Suprapubic skin (tissue), 4 donors: ENCODE measurements at regions not wholly inside any gene's neighbourhood (a gene's known extent, or its start where the extent isn't known, plus 50 kb on each side); places are given as distances from the start of the nearest gene placed in this dataset.

Experiments
- DNase-seq, 2 donors: peaks; one replicate each; pipeline ENCODE4 v3.0.0-alpha.2; 2019; ENCODE audit warnings: low spot score in 2 of 2
- H3K27ac ChIP-seq: fragments of 200-600 bp; sonication (generic); one replicate; pipeline ENCODE4 v1.5.1; 2019
- H3K27me3 ChIP-seq: fragments of 200-600 bp; sonication (generic); one replicate; pipeline ENCODE4 v1.5.1; 2019
- H3K36me3 ChIP-seq: fragments of 200-600 bp; sonication (generic); one replicate; pipeline ENCODE4 v1.5.1; 2019
- H3K4me1 ChIP-seq: fragments of 200-600 bp; sonication (generic); one replicate; pipeline ENCODE4 v1.5.1; 2019
- H3K4me3 ChIP-seq: fragments of 200-600 bp; sonication (generic); one replicate; pipeline ENCODE4 v1.5.1; 2019; ENCODE audit warnings: mild to moderate bottlenecking
- H3K9me3 ChIP-seq: fragments of 200-600 bp; sonication (generic); one replicate; pipeline ENCODE4 v1.5.1; 2019
- EP300 ChIP-seq: sonication (generic); formaldehyde crosslinking; IDR thresholded peaks from one replicate; pipeline ENCODE4 v1.6.1; 2017; ENCODE audit warnings: antibody characterized with exemption
- POLR2A ChIP-seq, 2 donors: fragments of 450-650 bp; IDR thresholded peaks; one replicate each; pipeline ENCODE4 v1.6.1; 2017; ENCODE audit warnings: antibody characterized with exemption in 2 of 2, mild to moderate bottlenecking in 2 of 2, moderate library complexity in 2 of 2
- POLR2AphosphoS5 ChIP-seq, 3 donors: sonication (generic); formaldehyde crosslinking; IDR thresholded peaks; one replicate each; pipeline ENCODE4 v1.6.1; 2017; ENCODE audit warnings: antibody characterized with exemption in 3 of 3
- WGBS: methylation state at CpG from one replicate; pipeline ENCODE4 v1.1.5; 2018; 5-methylcytosine and 5-hydroxymethylcytosine counted together
- TF ChIP-seq, protein P1 (sequence below), 2 donors: fragments of 200-600 bp in 1 of 2; fragments of 450-650 bp in 1 of 2; sonication (generic) in 1 of 2; IDR thresholded peaks; one replicate each; pipeline ENCODE4 v1.5.1; 2016 to 2019; ENCODE audit warnings: antibody characterized with exemption in 2 of 2, mild to moderate bottlenecking in 1 of 2, moderate library complexity in 1 of 2

GRCh38 chr20:24735263-24735662, 213.8 kb upstream of the CST7 start:
- Histone ChIP-seq H3K36me3 (no peaks in the 10 kb centered on the region), H3K9me3 (no peaks in the 10 kb centered on the region), H3K27ac (no peak overlapping the region), H3K4me1 (no peaks in the 10 kb centered on the region), H3K27me3 (no peaks in the 10 kb centered on the region), H3K4me3 (no peak overlapping the region)
- 84% methylated on average over 7 of the region's 7 CpGs for WGBS
- no peak for DNase-seq
- no peak for TF ChIP-seq POLR2AphosphoS5 (IDR thresholded peaks at IDR 0.05)
- TF ChIP-seq, protein P1, sequence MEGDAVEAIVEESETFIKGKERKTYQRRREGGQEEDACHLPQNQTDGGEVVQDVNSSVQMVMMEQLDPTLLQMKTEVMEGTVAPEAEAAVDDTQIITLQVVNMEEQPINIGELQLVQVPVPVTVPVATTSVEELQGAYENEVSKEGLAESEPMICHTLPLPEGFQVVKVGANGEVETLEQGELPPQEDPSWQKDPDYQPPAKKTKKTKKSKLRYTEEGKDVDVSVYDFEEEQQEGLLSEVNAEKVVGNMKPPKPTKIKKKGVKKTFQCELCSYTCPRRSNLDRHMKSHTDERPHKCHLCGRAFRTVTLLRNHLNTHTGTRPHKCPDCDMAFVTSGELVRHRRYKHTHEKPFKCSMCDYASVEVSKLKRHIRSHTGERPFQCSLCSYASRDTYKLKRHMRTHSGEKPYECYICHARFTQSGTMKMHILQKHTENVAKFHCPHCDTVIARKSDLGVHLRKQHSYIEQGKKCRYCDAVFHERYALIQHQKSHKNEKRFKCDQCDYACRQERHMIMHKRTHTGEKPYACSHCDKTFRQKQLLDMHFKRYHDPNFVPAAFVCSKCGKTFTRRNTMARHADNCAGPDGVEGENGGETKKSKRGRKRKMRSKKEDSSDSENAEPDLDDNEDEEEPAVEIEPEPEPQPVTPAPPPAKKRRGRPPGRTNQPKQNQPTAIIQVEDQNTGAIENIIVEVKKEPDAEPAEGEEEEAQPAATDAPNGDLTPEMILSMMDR (IDR thresholded peaks at IDR 0.05) = no peak
- no peak for TF ChIP-seq EP300
- no peak for TF ChIP-seq POLR2A (IDR thresholded peaks at IDR 0.05)

GRCh38 chr20:24736131-24736843, 212.8 kb upstream of the CST7 start:
- WGBS = 78% methylated on average over 10 of the region's 10 CpGs
- no peaks in the 10 kb centered on the region for H3K36me3 ChIP-seq
- H3K4me1 ChIP-seq = no peaks in the 10 kb centered on the region
- H3K4me3 ChIP-seq = no peak overlapping the region
- H3K27ac ChIP-seq = no peak overlapping the region
- TF ChIP-seq EP300 = no peak
- no peak for TF ChIP-seq POLR2A (IDR thresholded peaks at IDR 0.05)
- TF ChIP-seq POLR2AphosphoS5 (IDR thresholded peaks at IDR 0.05) = no peak
- TF ChIP-seq, protein P1 (IDR thresholded peaks at IDR 0.05) = no peak
- H3K27me3 ChIP-seq = no peaks in the 10 kb centered on the region
- no peak for DNase-seq
- H3K9me3 ChIP-seq = no peaks in the 10 kb centered on the region

DNA sequence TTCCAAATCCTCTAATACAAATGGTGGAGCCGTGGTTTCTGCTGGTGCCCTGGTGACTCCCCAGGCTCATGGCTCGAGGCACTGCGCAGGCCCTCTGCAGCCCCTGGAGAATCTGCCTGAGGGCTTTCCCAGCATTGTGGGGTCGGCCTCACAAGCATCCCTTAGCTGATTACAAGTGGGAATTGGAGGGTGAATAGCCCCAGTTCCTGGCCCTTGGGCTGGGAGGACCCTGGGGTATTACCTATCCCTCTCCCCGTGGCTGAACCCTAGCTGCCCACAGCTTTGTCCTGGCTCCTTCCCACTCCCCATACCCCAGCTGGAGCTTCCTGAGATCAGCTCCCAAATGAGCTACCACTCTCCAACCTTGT, 212.2 kb upstream of the CST7 start:
- Histone ChIP-seq H3K27me3 (no peaks in the 10 kb centered on the region), H3K4me1 (no peaks in the 10 kb centered on the region), H3K27ac (no peak overlapping the region), H3K36me3 (no peaks in the 10 kb centered on the region), H3K4me3 (no peak overlapping the region), H3K9me3 (no peaks in the 10 kb centered on the region)
- TF ChIP-seq POLR2AphosphoS5 (IDR thresholded peaks at IDR 0.05) (no peak), POLR2A (IDR thresholded peaks at IDR 0.05) (no peak), EP300 (no peak)
- TF ChIP-seq, protein P1 (IDR thresholded peaks at IDR 0.05) = no peak
- no peak for DNase-seq
- 93% methylated on average over 5 of the region's 5 CpGs for WGBS

DNA sequence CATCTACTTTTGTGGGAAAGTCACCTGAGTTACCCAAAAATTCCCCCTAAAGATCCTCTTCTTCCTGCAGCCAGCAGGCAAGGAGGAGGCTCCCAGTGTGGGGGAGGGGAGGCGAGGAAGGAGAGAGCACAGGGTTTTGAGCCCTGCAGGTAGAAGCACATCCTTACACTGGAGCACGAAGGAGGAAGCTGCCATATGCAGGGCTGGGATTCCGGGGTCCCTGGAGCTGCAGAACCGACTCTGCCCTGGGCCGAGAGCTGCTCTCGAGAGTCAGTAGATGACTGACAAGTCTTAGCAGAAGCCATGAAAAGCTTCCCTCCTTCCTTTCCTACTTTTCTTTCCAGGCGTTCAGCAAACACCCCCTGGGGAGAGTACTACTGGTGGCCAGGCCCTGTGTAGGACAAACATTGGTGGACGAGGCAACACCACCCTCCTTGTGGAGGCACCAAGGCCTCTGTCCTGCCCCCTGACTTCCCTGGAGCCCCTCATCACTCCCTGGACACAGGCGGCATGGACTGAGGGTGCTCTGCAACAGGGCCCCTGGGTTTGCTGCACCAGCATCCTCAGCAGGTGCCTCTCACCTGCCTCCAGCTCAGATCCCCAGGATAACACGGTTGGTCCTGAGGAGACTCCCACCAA, 211.7 kb upstream of the CST7 start:
- H3K27me3 ChIP-seq = no peaks in the 10 kb centered on the region
- H3K9me3 ChIP-seq = no peaks in the 10 kb centered on the region
- no peaks in the 10 kb centered on the region for H3K36me3 ChIP-seq
- DNase-seq = no peak
- no peak overlapping the region for H3K4me3 ChIP-seq
- TF ChIP-seq POLR2A (IDR thresholded peaks at IDR 0.05) (no peak), POLR2AphosphoS5 (IDR thresholded peaks at IDR 0.05) (no peak), EP300 (no peak)
- TF ChIP-seq, protein P1 (IDR thresholded peaks at IDR 0.05) = no peak
- H3K27ac ChIP-seq = no peak overlapping the region
- WGBS = 89% methylated on average over 4 of the region's 10 CpGs
- no peaks in the 10 kb centered on the region for H3K4me1 ChIP-seq

GRCh38 chr20:24738058-24738775, 210.9 kb upstream of the CST7 start:
- Histone ChIP-seq H3K4me3 (no peak overlapping the region), H3K27ac (no peak overlapping the region), H3K9me3 (no peaks in the 10 kb centered on the region), H3K36me3 (no peaks in the 10 kb centered on the region), H3K27me3 (no peaks in the 10 kb centered on the region), H3K4me1 (no peaks in the 10 kb centered on the region)
- TF ChIP-seq, protein P1 (IDR thresholded peaks at IDR 0.05) = no peak
- no peak for TF ChIP-seq POLR2AphosphoS5 (IDR thresholded peaks at IDR 0.05)
- TF ChIP-seq EP300 = no peak
- no peak for TF ChIP-seq POLR2A (IDR thresholded peaks at IDR 0.05)
- no peak for DNase-seq
- WGBS = 87% methylated on average over 9 of the region's 9 CpGs
